ENCODE measurements at regions not wholly inside any gene's neighbourhood (a gene's known extent, or its start where the extent isn't known, plus 50 kb on each side); places are given as distances from the start of the nearest gene placed in this dataset.

GRCh38 chr5:124466011-124466410 is 280.4 kb downstream of the ZNF608 start:
- TF ChIP-seq CTCF (conservative IDR thresholded peaks at IDR 0.05; ENCODE audit: low read depth, low read length) (no peak), EZH2 (IDR thresholded peaks at IDR 0.05; ENCODE audit: borderline replicate concordance, low read depth, low read length, poor library complexity, severe bottlenecking) (no peak)
